Keratinocyte (primary cell): ENCODE measurements at regions not wholly inside any gene's neighbourhood (a gene's known extent, or its start where the extent isn't known, plus 50 kb on each side); places are given as distances from the start of the nearest gene placed in this dataset.

Experiments used
- DNase-seq: peaks from one replicate; pipeline ENCODE4 v3.0.0-alpha.2; 2011; ENCODE audit warnings: low read depth, missing footprints, low spot score
- FAIRE-seq: peaks from 2 replicates; lab custom pipeline; 2011; peaks lifted over from hg19 to GRCh38; lab: Jason Lieb, UNC
- H2AFZ ChIP-seq: 2 replicates; pipeline ENCODE4 v1.6.0; 2012; ENCODE audit warnings: low read length, control low read depth, inconsistent platforms; ENCODE audit not compliant: control insufficient read depth
- H3K27ac ChIP-seq: 2 replicates; pipeline ENCODE4 v1.5.1; 2011; ENCODE audit warnings: low read length; ENCODE audit not compliant: control insufficient read depth, insufficient read depth
- H3K27me3 ChIP-seq: 3 replicates; pipeline ENCODE4 v1.6.0; 2011; ENCODE audit warnings: low read length; ENCODE audit not compliant: control insufficient read depth, insufficient read depth; ENCODE audit errors: extremely low read depth
- H3K36me3 ChIP-seq, 2 experiments: 2 replicates in 1 of 2; 3 replicates in 1 of 2; pipeline ENCODE4 v1.5.1; 2011; ENCODE audit warnings: low read length in 2 of 2, mild to moderate bottlenecking in 1 of 2; ENCODE audit not compliant: control insufficient read depth in 2 of 2, insufficient read depth in 2 of 2; ENCODE audit errors: extremely low read depth in 1 of 2
- H3K4me1 ChIP-seq: 3 replicates; pipeline ENCODE4 v1.5.1; 2011; ENCODE audit warnings: low read length; ENCODE audit not compliant: control insufficient read depth, insufficient read depth; ENCODE audit errors: extremely low read depth
- H3K4me2 ChIP-seq: 3 replicates; pipeline ENCODE4 v1.6.0; 2011; ENCODE audit warnings: low read depth, low read length; ENCODE audit not compliant: control insufficient read depth, insufficient read depth; ENCODE audit errors: extremely low read depth
- H3K4me3 ChIP-seq, 3 experiments: fragments of 200-600 bp in 1 of 3; sonication (generic) in 1 of 3; 2 replicates in 2 of 3; 3 replicates in 1 of 3; pipeline ENCODE4 v1.5.1; 2011 to 2016; ENCODE audit warnings: low read length in 3 of 3, mild to moderate bottlenecking in 3 of 3, control low read depth in 2 of 3, inconsistent platforms in 1 of 3, low read depth in 1 of 3, mixed read lengths in 1 of 3, mixed run types in 1 of 3, moderate library complexity in 1 of 3; ENCODE audit not compliant: control insufficient read depth in 2 of 3, insufficient read depth in 2 of 3; ENCODE audit errors: extremely low read depth in 1 of 3
- H3K79me2 ChIP-seq: 2 replicates; pipeline ENCODE4 v1.6.0; 2012; ENCODE audit warnings: low read length; ENCODE audit not compliant: control insufficient read depth, insufficient read depth
- H3K9ac ChIP-seq: 3 replicates; pipeline ENCODE4 v1.6.0; 2011; ENCODE audit warnings: low read length; ENCODE audit not compliant: control insufficient read depth, insufficient read depth; ENCODE audit errors: extremely low read depth
- H3K9me1 ChIP-seq: 3 replicates; pipeline ENCODE4 v1.6.0; 2011; ENCODE audit warnings: low read length; ENCODE audit not compliant: control insufficient read depth, insufficient read depth; ENCODE audit errors: extremely low read depth
- H3K9me3 ChIP-seq: 2 replicates; pipeline ENCODE4 v1.5.1; 2012; ENCODE audit warnings: low read depth, low read length; ENCODE audit not compliant: control insufficient read depth
- H4K20me1 ChIP-seq: 3 replicates; pipeline ENCODE4 v1.6.0; 2011; ENCODE audit warnings: low read length; ENCODE audit not compliant: control insufficient read depth, insufficient read depth; ENCODE audit errors: extremely low read depth
- EZH2 ChIP-seq: IDR thresholded peaks from one replicate; pipeline ENCODE4 v1.6.1; 2012; ENCODE audit warnings: inconsistent platforms, mild to moderate bottlenecking, low read length, moderate library complexity
- dilution Hi-C: fragments of 300-500 bp; cut with MboI; formaldehyde crosslinking; loops from one replicate; pipeline ENCODE4 v1.7.0; 2020; ENCODE audit warnings: low sequenced_read_pairs; ENCODE audit not compliant: extremely low pct_ligation_motif_present
- TF ChIP-seq, protein P1 (sequence below), 3 experiments: IDR thresholded peaks in 1 of 3; conservative IDR thresholded peaks in 1 of 3; optimal IDR thresholded peaks in 1 of 3; 2 replicates in 2 of 3; 3 replicates in 1 of 3; pipeline versions ENCODE3 to v1.5.1; 2011; ENCODE audit warnings: low read length in 3 of 3, mild to moderate bottlenecking in 3 of 3, moderate library complexity in 2 of 3, control low read depth in 1 of 3, inconsistent platforms in 1 of 3; ENCODE audit not compliant: insufficient read depth in 2 of 3; ENCODE audit errors: extremely low read depth in 1 of 3

DNA sequence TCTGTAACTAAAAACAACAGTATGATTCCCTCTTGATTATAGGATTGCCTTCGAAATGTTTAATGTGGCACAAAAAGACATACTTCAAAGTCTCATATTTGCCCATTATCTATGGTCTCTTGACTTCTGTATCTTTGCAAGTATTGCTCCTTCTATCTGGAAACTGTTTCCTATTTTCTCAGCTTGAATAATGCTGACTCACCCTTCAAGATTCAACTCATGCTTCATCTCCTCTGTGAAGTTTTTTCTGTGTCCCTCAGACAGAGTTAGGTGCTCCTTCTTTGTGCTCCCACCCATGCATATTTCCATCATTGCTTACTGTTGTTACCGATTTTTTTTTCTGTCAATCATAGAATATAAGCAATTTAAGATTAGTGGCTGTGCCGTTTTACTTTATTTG, 192.8 kb upstream of the ROBO1 start:
- no peak overlapping the region for H3K4me3 ChIP-seq
- no peak overlapping the region for H3K27ac ChIP-seq
- no peaks in the 10 kb centered on the region for H3K4me1 ChIP-seq
- H3K9me3 ChIP-seq = no peaks in the 10 kb centered on the region
- TF ChIP-seq, protein P1, sequence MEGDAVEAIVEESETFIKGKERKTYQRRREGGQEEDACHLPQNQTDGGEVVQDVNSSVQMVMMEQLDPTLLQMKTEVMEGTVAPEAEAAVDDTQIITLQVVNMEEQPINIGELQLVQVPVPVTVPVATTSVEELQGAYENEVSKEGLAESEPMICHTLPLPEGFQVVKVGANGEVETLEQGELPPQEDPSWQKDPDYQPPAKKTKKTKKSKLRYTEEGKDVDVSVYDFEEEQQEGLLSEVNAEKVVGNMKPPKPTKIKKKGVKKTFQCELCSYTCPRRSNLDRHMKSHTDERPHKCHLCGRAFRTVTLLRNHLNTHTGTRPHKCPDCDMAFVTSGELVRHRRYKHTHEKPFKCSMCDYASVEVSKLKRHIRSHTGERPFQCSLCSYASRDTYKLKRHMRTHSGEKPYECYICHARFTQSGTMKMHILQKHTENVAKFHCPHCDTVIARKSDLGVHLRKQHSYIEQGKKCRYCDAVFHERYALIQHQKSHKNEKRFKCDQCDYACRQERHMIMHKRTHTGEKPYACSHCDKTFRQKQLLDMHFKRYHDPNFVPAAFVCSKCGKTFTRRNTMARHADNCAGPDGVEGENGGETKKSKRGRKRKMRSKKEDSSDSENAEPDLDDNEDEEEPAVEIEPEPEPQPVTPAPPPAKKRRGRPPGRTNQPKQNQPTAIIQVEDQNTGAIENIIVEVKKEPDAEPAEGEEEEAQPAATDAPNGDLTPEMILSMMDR (optimal IDR thresholded peaks at IDR 0.05 in 1 of 3, IDR thresholded peaks at IDR 0.05 in 1 of 3, conservative IDR thresholded peaks at IDR 0.05 in 1 of 3; ENCODE audit: extremely low read depth in 1 of 3, insufficient read depth in 2 of 3, low read length in 3 of 3) = no peak
- TF ChIP-seq EZH2 = no peak
- H3K9me1 ChIP-seq = no peaks in the 10 kb centered on the region
- H3K4me2 ChIP-seq = no peak overlapping the region
- dilution Hi-C loops = no loop called here
- FAIRE-seq = no peak
- H3K79me2 ChIP-seq = no peaks in the 10 kb centered on the region
- no peak for DNase-seq
- no peaks in the 10 kb centered on the region for H3K36me3 ChIP-seq
- no peaks in the 10 kb centered on the region for H3K27me3 ChIP-seq
- H2AFZ ChIP-seq = no peak overlapping the region
- H3K9ac ChIP-seq = no peak overlapping the region
- H4K20me1 ChIP-seq = no peaks in the 10 kb centered on the region

- TF ChIP-seq, protein P1 (optimal IDR thresholded peaks at IDR 0.05 in 1 of 3, IDR thresholded peaks at IDR 0.05 in 1 of 3, conservative IDR thresholded peaks at IDR 0.05 in 1 of 3; ENCODE audit: extremely low read depth in 1 of 3, insufficient read depth in 2 of 3, low read length in 3 of 3) = no peak
- no peak for TF ChIP-seq EZH2
- H3K9me1 ChIP-seq = no peaks in the 10 kb centered on the region
- no peaks in the 10 kb centered on the region for H3K27me3 ChIP-seq
- H4K20me1 ChIP-seq = no peaks in the 10 kb centered on the region
- dilution Hi-C loops = no loop called here
- H2AFZ ChIP-seq = no peak overlapping the region
- no peaks in the 10 kb centered on the region for H3K4me1 ChIP-seq
- no peak overlapping the region for H3K4me3 ChIP-seq
- no peak overlapping the region for H3K4me2 ChIP-seq
- DNase-seq (no peak), FAIRE-seq (no peak)
- H3K9me3 ChIP-seq = no peaks in the 10 kb centered on the region
- H3K9ac ChIP-seq = no peak overlapping the region
- H3K79me2 ChIP-seq = no peaks in the 10 kb centered on the region
- no peak overlapping the region for H3K27ac ChIP-seq
- no peaks in the 10 kb centered on the region for H3K36me3 ChIP-seq
Measured at GRCh38 chr3:79957066-79957465, 189.3 kb upstream of the ROBO1 start.
